ENCODE measurements at regions not wholly inside any gene's neighbourhood (a gene's known extent, or its start where the extent isn't known, plus 50 kb on each side); places are given as distances from the start of the nearest gene placed in this dataset.
"Not testable (repeated sequence)": the region's sequence is repeated elsewhere in the genome, so short reads cannot be mapped to it uniquely, and the experiment has no call there.

- no peak for DNase-seq
Measured at GRCh38 chr16:17936766-17937402, 399.7 kb downstream of the NPIPA8 start.

- no peak for DNase-seq
Measured at GRCh38 chr16:17930280-17930679, 406.3 kb downstream of the NPIPA8 start.

DNA sequence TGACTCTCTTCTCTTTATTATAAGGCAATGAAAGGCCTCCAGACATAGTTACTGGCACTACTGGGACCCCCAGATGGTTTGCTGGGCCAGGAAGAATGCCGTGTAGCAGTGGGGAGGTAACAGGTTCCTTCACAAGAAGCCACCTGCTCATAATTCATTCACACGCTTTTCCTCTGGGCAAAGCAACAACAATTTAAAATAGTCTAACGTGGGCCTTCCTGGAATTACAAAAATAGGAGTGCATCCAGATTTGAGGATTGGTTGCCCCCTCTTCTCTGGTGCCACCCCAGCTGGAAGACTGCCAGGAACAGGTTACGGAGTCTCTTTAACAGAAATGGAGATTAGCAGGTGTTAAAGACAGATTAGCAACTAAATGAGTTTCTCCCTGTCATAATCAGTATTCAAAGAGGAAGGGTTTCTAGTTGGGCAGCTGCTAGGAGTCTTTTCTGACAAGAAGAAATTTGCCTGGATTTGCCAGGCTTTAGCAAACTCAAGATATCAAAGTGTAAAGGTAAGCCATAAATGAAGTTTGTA lies 409.6 kb downstream of the NPIPA8 start:
- DNase-seq: no peak

DNA sequence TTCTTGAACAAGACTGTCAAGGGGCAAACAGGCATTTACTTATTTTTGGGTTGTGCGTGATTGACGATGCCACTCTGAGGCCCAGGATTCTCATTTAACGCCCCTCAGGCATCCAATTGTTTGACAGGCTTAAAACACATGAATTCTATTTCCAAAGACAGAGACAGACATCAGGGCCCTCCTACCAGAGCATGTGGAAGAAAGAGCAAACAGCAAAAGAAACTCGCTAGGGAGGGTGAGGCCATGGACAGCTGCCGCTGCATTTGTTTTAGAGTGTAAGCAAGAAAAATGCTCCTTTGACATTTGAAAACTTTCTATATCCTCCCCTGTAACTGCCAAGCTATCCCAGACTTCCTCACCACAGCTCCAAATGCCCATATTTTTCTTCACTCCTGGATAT lies 410.1 kb downstream of the NPIPA8 start:
- no peak for DNase-seq

GRCh38 chr16:17925761-17926160 lies 410.8 kb downstream of the NPIPA8 start:
- DNase-seq: no peak

DNA sequence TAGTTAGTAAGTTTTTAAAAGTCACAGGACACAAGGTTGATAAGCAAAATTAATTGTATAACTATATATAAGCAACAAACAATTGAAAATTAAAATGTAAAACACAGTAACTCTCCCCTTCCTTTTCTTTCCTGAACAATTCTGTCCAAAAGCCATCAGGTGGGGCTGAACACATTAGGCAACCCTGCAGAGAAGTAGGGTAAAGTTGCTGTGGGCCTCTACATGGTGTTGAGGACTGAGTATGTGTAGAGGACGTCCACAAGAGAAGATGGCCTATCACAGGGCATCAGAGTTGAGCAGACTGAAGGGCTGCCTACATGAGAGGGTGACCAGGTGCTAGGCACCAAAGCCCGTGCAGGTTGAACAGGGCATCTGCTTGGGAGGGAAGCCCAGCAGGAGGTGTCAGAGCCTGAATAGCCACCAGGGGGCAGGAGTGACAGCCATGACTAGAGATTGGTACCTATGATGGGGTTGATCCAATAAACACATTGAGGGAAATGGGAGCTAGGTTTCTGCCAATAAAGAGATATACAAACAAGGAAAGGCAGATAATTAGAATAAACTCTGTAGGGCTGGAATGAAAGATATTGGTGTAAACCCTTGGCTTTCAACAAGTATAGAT lies 415.1 kb downstream of the NPIPA8 start:
- DNase-seq: no peak

GRCh38 chr16:17917316-17918019 lies 419.1 kb downstream of the NPIPA8 start:
- no peak for DNase-seq

DNA sequence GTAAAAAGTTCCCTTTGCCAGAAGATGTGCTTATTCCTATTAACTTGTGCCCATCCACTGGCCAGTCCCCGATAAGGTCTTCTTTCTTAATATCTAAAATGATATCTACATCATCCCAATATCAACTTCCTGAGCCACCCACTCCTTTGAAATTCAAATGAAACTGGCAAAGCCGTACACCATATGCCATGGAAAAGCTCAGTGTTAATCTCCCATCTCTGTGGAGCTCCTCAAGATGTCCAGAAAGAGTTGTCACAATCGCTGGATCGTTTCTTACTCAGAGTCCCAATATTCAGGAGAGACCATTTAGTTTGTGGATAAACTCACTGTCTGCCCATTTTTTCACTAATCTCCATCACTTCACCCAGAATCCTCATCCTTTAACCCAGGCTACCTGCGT lies 420.7 kb downstream of the NPIPA8 start:
- no peak for DNase-seq

GRCh38 chr16:17914168-17914567 lies 422.4 kb downstream of the NPIPA8 start:
- no peak for DNase-seq

DNA sequence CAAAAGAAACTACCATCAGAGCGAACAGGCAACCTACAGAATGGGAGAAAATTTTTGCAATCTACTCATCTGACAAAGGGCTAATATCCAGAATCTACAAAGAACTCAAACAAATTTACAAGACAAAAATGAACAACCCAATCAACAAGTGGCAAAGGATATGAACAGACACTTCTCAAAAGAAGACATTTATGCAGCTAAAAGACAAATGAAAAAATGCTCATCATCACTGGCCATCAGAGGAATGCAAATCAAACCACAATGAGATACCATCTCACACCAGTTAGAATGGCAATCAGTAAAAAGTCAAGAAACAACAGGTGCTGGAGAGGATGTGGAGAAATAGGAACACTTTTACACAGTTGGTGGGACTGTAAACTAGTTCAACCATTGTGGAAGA lies 425.0 kb downstream of the NPIPA8 start:
- DNase-seq: not testable (repeated sequence)

DNA sequence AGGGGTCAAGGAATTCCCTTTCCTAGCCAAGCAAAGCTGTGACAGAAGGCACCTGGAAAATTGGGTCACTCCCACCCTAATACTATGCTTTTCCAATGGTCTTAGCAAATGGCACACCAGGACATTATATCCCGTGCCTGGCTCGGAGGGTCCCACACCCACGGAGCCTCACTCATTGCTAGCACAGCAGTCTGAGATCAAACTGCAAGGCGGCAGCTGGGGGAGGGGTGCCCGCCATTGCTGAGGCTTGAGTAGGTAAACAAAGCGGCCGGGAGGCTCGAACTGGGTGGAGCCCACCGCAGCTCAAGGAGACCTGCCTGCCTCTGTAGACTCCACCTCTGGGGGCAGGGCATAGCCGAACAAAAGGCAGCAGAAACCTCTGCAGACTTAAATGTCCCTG lies 429.9 kb downstream of the NPIPA8 start:
- not testable (repeated sequence) for DNase-seq

DNA sequence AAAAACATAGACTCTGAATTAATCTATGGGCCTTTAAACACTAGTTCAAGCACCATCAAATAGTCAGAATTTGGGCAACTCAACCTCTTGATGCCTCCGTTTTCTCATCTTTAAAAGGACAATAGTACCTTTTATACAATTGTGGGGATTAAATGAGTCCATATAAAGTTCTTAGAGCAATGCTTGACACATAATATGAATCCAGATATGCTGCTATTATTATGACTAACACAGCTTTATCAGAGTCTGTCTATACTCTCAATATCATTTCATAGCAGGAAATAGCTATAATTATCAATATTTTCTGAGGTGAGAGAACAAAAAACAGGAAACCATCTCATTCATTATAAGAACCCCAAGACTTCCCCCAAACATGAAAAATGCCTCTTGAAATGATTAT lies 430.5 kb upstream of the XYLT1 start:
- DNase-seq: no peak

GRCh38 chr16:17899141-17899540 lies 428.4 kb upstream of the XYLT1 start:
- no peak for DNase-seq

- no peak for DNase-seq
Measured at GRCh38 chr16:17887963-17888362, 417.2 kb upstream of the XYLT1 start.

- no peak for DNase-seq
Measured at GRCh38 chr16:17885659-17886207, 415.0 kb upstream of the XYLT1 start.

- DNase-seq: no peak
Measured at GRCh38 chr16:17877821-17878360, 407.1 kb upstream of the XYLT1 start.

GRCh38 chr16:17866996-17867395 lies 396.2 kb upstream of the XYLT1 start:
- DNase-seq: no peak

DNA sequence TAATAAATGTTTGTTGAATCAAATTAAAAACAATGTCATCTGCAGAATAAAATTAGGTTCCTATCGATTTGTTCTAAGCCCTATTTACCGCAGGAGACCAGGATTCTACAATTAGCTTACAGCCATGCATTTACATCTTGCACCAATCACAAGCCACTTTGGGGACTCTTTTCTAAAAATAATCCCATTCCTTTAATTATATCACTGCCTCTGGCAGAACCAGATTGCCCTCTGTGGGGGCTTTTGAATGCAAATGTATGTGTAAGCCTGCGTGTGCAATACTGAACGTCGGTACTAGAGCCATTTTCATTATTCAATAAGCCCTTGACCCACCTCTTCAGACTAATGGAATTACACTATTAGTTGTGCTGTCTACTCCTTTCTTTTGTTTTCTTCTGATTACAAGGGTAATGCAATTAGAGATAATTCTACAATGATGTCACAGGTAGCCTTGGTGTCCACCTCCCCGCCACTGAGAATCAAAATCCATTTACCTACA lies 391.3 kb upstream of the XYLT1 start:
- DNase-seq: no peak

- DNase-seq: no peak
Measured at GRCh38 chr16:17858061-17858460, 387.3 kb upstream of the XYLT1 start.

DNA sequence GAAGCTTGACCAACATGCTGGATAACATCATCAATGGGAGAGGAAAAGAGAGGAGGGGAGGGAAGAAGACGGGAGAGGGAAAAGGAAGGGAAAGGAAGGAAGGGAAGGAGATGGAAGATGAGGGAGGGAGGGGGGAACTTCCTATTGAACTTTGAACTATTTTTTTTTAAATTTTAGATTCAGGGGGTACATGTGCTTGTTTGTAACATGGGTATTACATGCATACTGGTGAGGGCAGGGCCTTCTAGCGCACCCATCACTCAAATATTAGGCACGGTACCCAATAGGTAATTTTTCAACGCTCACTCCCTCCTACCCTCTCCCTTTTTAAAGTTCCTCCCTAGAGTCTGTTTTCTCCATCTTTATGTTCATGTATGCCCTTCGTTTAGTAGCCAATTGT lies 383.2 kb upstream of the XYLT1 start:
- DNase-seq: no peak

DNA sequence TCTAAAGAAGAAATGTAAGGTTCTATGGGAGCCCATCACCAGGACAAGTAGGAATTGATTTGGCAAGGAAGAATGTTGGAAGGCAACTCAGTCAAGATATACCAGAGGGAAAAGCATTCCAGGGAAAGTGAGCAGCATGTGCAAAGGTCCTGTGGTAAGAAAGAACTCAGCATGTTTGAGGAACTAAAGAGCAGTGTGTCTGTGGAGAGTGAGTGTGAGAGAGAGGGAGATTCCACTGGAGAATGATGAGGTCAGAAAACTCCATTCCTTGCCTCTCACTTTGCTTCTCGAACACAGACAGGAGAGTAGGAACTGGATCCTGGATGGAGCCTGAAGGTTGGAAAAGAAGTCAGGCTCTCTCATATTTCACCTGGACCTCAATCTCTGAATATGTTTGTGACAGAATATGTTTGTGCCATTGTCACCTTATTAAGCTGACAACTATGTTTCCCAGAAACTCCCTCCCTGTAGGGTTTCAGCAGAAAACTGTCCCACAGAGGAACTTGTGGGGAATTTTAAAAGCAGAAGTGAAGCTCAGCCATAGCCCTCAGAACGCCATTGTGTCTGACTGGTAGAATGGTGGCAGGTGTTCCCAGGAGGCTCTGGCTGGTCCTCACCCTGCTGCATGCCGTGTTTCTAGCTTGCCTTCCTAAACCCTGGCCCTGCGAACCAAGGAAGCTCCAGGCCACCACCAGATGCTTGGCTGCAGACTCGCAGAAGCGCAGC lies 382.4 kb upstream of the XYLT1 start:
- no peak for DNase-seq

DNA sequence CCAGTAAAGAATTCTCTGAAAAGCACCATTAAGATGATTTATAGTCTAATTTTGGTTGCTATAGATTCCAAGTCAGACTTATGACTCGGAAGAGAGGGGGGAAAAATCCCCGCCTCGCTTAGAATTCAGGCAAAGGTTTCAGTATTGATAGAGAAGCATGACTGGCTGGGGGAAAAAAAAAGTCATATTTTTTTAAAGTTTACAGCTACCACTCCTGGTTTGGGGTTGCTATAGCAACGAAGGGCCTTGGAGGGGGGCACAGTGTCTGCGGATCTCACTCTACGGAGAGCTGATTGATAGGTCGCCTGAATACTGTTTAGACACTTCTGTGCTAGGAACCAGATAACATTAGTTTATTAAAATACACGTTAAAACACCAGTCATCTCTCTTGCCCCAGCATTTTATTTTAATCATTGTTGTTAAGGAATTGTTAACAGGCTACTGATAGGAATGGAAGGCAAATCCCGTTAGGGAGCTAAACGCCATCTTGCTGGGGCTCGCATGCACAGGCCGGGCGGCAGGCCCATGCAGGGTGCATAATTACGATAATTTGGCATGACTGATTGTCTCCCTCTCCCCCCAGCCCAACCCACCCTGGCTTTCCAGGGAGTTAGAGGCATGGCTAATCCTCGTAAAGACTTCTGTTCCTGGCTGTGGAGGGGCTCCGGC lies 380.0 kb upstream of the XYLT1 start:
- DNase-seq: no peak
